ENCODE measurements at regions not wholly inside any gene's neighbourhood (a gene's known extent, or its start where the extent isn't known, plus 50 kb on each side); places are given as distances from the start of the nearest gene placed in this dataset.

DNA sequence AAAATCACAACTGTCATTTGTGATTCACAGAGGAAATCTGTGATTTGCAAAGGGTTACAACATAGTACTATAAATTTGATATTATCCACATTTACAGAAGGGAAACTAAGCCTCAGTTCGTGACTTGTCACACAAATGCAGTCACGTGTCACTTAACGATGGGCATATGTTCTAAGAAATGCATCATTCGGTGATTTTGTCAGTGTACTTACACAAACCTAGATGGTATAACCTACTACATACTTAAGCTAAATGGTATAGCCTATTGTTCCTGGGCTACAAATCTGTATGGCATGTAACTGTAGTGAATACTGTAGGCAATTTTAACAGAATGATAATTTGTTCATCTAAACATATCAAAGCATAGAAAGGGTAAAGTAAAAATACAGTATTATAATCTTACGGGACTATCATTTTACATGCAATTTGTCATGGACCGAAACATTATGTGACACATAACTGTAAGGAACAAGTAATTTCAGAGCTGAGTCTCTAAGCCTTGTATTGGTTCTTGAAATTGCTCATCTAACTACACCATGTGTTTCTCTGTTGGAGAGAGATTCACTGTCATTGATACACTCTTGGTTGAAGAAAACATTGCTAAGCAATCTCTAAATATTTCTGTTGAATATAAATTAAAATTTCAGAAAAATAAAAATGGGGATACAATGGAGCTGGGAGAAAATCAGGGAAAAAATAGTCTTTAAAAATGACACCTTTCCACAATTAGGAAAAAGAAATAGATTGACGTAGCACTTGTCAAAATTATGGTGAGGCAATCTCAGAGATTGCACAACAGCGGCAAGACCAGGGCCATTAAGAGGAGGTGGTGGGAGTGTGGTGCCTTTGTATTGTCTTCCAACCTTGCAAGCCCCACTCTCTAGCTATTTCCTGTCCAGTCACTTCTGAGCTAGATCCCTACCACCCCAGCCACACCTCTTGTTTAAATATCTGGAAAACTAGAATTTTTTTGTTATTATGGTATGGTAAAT, 645.8 kb upstream of the TBL1XR1 start:
- no peak for TF ChIP-seq CTCF (IDR thresholded peaks at IDR 0.05; ENCODE audit: low read depth, low read length, poor library complexity, severe bottlenecking)
- TF ChIP-seq EZH2phosphoT487 (IDR thresholded peaks at IDR 0.05; ENCODE audit: borderline replicate concordance, low read length) = no peak
